Esophagus muscularis mucosa (tissue), 4 donors: ENCODE measurements at regions not wholly inside any gene's neighbourhood (a gene's known extent, or its start where the extent isn't known, plus 50 kb on each side); places are given as distances from the start of the nearest gene placed in this dataset.

Source experiments
- DNase-seq: peaks from one replicate; pipeline ENCODE4 v3.0.0-alpha.2; 2017; ENCODE audit errors: extremely low spot score
- H3K27ac ChIP-seq, 4 donors: fragments of 200-600 bp; sonication (generic); replicated peaks in 1 of 4; 1 replicate in 3 of 4; 2 replicates in 1 of 4; pipeline ENCODE4 v1.5.1; 2016 to 2019; ENCODE audit warnings: mild to moderate bottlenecking in 1 of 4
- H3K27me3 ChIP-seq, 4 donors: fragments of 200-600 bp; sonication (generic); one replicate each; pipeline versions ENCODE4 v1.5.1 to v1.6.0; 2016 to 2019
- H3K36me3 ChIP-seq, 4 donors: fragments of 200-600 bp; sonication (generic); one replicate each; pipeline ENCODE4 v1.5.1; 2016 to 2019
- H3K4me1 ChIP-seq, 4 donors: fragments of 200-600 bp; sonication (generic); one replicate each; pipeline ENCODE4 v1.5.1; 2016 to 2019
- H3K4me3 ChIP-seq, 4 donors: fragments of 200-600 bp; sonication (generic); 1 replicate in 2 of 4; 2 replicates in 2 of 4; pipeline ENCODE4 v1.5.1; 2016 to 2019; ENCODE audit warnings: mild to moderate bottlenecking in 4 of 4, moderate library complexity in 1 of 4
- H3K9me3 ChIP-seq, 4 donors: fragments of 200-600 bp; sonication (generic); 1 replicate in 3 of 4; 2 replicates in 1 of 4; pipeline ENCODE4 v1.5.1; 2016 to 2019
- EP300 ChIP-seq: sonication (generic); formaldehyde crosslinking; IDR thresholded peaks from one replicate; pipeline ENCODE4 v1.6.1; 2017; ENCODE audit warnings: antibody characterized with exemption
- POLR2A ChIP-seq: fragments of 450-650 bp; IDR thresholded peaks from one replicate; pipeline ENCODE4 v1.6.1; 2017; ENCODE audit warnings: antibody characterized with exemption, moderate library complexity, mild to moderate bottlenecking, low read depth
- POLR2AphosphoS5 ChIP-seq, 2 donors: sonication (generic); formaldehyde crosslinking; IDR thresholded peaks; one replicate each; pipeline ENCODE4 v1.6.1; 2017; ENCODE audit warnings: antibody characterized with exemption in 2 of 2
- WGBS: methylation state at CpG from one replicate; pipeline ENCODE4 v1.1.5; 2018; 5-methylcytosine and 5-hydroxymethylcytosine counted together
- intact Hi-C: fragments of 100-400 bp; cut with DNase I; formaldehyde crosslinking; loops from one replicate; pipeline ENCODE4 v1.15.1; 2023
- TF ChIP-seq, protein P1 (sequence below), 3 experiments: fragments of 200-600 bp in 2 of 3; fragments of 450-650 bp in 1 of 3; sonication (generic) in 2 of 3; IDR thresholded peaks; one replicate each; pipeline ENCODE4 v1.5.1; 2017 to 2019; ENCODE audit warnings: antibody characterized with exemption in 3 of 3, mild to moderate bottlenecking in 2 of 3, moderate library complexity in 1 of 3

DNA sequence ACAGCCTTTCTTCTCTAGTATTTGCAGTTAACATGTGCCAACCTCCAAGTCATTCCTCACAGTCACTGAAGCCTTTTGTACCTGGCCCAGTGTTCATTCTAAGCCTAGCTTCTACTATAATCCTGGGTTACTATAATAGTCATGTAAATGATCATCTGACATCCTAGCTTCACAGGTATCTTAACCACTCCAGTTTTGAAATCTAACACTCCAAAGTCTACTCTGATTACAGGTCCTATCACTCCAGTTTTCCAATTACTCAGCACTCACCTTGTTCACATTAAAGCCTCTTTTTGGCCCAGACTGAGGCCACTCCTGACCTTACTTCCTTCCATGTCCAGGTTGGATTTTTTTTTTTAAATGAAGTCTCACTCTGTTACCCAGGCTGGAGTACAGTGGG lies 87.6 kb upstream of the ZCCHC13 start:
- intact Hi-C loops: no loop called here
- Histone ChIP-seq H3K4me3 (no peak overlapping the region), H3K36me3 (peaks cover 0 to 29% (median 4%) of the 10 kb centered on the region in 4 donors), H3K9me3 (no peaks in the 10 kb centered on the region), H3K4me1 (no peaks in the 10 kb centered on the region), H3K27me3 (no peaks in the 10 kb centered on the region), H3K27ac (no peak overlapping the region)
- TF ChIP-seq EP300 (no peak), POLR2A (no peak), POLR2AphosphoS5 (IDR thresholded peaks at IDR 0.05) (no peak)
- TF ChIP-seq, protein P1, sequence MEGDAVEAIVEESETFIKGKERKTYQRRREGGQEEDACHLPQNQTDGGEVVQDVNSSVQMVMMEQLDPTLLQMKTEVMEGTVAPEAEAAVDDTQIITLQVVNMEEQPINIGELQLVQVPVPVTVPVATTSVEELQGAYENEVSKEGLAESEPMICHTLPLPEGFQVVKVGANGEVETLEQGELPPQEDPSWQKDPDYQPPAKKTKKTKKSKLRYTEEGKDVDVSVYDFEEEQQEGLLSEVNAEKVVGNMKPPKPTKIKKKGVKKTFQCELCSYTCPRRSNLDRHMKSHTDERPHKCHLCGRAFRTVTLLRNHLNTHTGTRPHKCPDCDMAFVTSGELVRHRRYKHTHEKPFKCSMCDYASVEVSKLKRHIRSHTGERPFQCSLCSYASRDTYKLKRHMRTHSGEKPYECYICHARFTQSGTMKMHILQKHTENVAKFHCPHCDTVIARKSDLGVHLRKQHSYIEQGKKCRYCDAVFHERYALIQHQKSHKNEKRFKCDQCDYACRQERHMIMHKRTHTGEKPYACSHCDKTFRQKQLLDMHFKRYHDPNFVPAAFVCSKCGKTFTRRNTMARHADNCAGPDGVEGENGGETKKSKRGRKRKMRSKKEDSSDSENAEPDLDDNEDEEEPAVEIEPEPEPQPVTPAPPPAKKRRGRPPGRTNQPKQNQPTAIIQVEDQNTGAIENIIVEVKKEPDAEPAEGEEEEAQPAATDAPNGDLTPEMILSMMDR (IDR thresholded peaks at IDR 0.05): no peak
- no peak for DNase-seq

DNA sequence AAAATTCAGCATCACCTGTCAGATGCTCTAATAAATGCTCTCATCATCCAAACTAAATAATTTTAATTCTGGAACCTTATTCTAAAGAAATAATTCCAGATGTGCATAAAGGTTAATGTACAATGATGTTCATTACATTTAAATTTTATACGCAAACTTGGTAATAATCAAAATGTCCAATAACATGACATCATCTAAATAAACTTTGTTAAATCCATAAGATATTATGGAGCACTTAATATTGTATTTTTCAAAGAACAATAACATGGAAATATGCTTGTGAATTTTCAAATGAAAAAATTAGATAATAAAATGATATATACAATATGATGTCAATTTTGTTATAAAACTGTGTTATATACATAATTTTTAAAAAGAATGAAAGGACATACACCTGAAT lies 92.1 kb upstream of the ZCCHC13 start:
- intact Hi-C loops: no loop called here
- no peak overlapping the region for H3K4me3 ChIP-seq
- no peak overlapping the region for H3K27ac ChIP-seq
- peaks cover 0 to 34% (median 8%) of the 10 kb centered on the region in 4 donors for H3K36me3 ChIP-seq
- TF ChIP-seq, protein P1 (IDR thresholded peaks at IDR 0.05): no peak
- no peak for TF ChIP-seq POLR2A
- TF ChIP-seq EP300: no peak
- no peak for TF ChIP-seq POLR2AphosphoS5 (IDR thresholded peaks at IDR 0.05)
- no peaks in the 10 kb centered on the region for H3K27me3 ChIP-seq
- H3K9me3 ChIP-seq: no peaks in the 10 kb centered on the region
- no peaks in the 10 kb centered on the region for H3K4me1 ChIP-seq
- no peak for DNase-seq
- WGBS: 85% methylated on average over 1 of the region's 1 CpG

DNA sequence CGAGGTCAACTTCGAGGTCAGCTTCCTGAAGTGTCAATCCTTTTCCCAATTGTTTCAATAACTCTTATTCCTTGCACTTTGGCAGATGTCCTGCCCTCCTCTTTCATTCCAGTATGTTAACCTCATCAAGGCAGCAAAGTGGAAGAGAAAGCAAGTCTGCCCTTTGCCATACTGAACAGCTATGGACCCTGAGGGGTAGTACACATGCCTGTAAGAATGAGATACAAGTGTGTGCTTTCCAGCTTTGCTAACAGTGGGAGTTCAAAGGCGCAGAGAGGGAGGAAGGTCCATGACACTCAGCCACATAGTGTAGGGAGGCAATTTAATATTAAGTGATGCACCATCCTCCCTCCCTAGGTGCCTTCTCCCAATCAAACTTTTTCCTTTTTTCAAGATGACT lies 96.4 kb upstream of the ZCCHC13 start:
- TF ChIP-seq, protein P1 (IDR thresholded peaks at IDR 0.05): no peak
- no peak for TF ChIP-seq POLR2AphosphoS5 (IDR thresholded peaks at IDR 0.05)
- TF ChIP-seq POLR2A: no peak
- no peak for TF ChIP-seq EP300
- Histone ChIP-seq H3K36me3 (peaks cover 0 to 37% (median 5%) of the 10 kb centered on the region in 4 donors), H3K9me3 (no peaks in the 10 kb centered on the region), H3K27ac (no peak overlapping the region), H3K4me3 (no peak overlapping the region), H3K27me3 (no peaks in the 10 kb centered on the region), H3K4me1 (no peaks in the 10 kb centered on the region)
- WGBS: 75% methylated on average over 3 of the region's 3 CpGs
- no peak for DNase-seq
- intact Hi-C loops: no loop called here

DNA sequence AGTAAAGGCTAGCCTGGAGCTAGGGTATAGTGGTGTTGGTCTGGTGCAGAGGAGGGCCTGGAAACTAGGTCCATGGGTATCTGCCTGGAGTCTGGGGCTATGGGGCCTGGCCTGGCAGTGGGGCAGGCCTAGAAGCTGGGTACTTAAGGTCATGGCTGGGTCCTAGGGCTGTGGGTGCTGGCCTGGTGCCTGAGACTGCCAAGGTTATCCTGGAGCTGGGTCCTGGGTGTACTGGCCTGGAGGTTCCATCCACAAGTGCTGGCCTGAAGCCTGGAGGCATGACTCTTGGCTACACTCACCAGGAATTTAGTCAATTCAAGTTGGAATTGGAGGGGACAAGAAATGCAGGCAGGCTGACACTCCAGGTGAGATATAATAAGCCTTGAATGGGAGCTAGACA lies 108.4 kb upstream of the ZCCHC13 start:
- TF ChIP-seq EP300: no peak
- no peak for TF ChIP-seq POLR2A
- TF ChIP-seq, protein P1 (IDR thresholded peaks at IDR 0.05): no peak
- no peak for TF ChIP-seq POLR2AphosphoS5 (IDR thresholded peaks at IDR 0.05)
- Histone ChIP-seq H3K36me3 (no peaks in the 10 kb centered on the region), H3K27me3 (no peaks in the 10 kb centered on the region), H3K9me3 (no peaks in the 10 kb centered on the region), H3K27ac (no peak overlapping the region), H3K4me3 (no peak overlapping the region), H3K4me1 (no peaks in the 10 kb centered on the region)
- no peak for DNase-seq
- intact Hi-C loops: no loop called here

DNA sequence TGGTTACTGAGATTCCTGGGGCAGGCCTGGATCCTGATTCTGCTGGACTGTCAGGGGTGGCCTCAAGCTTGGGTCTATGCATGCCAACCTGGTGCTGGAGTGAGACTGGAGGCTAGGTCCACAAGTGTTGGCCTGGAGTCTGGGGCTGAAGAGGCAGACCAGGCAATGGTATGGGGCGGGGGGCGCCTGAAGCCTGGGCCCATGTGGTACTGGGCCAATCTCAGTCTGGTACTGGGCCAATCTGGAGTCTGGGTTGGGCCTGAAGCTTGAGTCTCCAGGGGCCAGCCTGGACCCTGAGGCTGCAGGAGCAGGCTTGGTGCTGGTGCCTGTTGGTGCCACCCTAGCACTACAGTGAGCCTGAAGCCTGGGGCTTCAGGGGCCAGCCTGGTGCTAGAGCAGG lies 108.9 kb upstream of the ZCCHC13 start:
- WGBS: 87% methylated on average over 2 of the region's 2 CpGs
- intact Hi-C loops: no loop called here
- no peak overlapping the region for H3K27ac ChIP-seq
- no peaks in the 10 kb centered on the region for H3K9me3 ChIP-seq
- H3K27me3 ChIP-seq: no peaks in the 10 kb centered on the region
- TF ChIP-seq, protein P1 (IDR thresholded peaks at IDR 0.05): no peak
- TF ChIP-seq POLR2A (no peak), EP300 (no peak), POLR2AphosphoS5 (IDR thresholded peaks at IDR 0.05) (no peak)
- no peak overlapping the region for H3K4me3 ChIP-seq
- H3K36me3 ChIP-seq: no peaks in the 10 kb centered on the region
- no peak for DNase-seq
- no peaks in the 10 kb centered on the region for H3K4me1 ChIP-seq
